Thyroid gland (tissue), 4 donors: ENCODE measurements at regions not wholly inside any gene's neighbourhood (a gene's known extent, or its start where the extent isn't known, plus 50 kb on each side); places are given as distances from the start of the nearest gene placed in this dataset.
"Not testable (repeated sequence)": the region's sequence is repeated elsewhere in the genome, so short reads cannot be mapped to it uniquely, and the experiment has no call there.

ENCODE experiments used
- DNase-seq, 2 donors: peaks; one replicate each; pipeline ENCODE4 v3.0.0-alpha.2; 2019
- H3K27ac ChIP-seq, 3 donors: fragments of 200-600 bp; sonication (generic); 1 replicate in 2 of 3; 2 replicates in 1 of 3; pipeline ENCODE4 v1.5.1; 2016 to 2019; ENCODE audit warnings: mild to moderate bottlenecking in 1 of 3, moderate library complexity in 1 of 3
- H3K27me3 ChIP-seq: fragments of 200-600 bp; sonication (generic); one replicate; pipeline ENCODE4 v1.5.1; 2019
- H3K36me3 ChIP-seq, 2 donors: fragments of 200-600 bp; sonication (generic); one replicate each; pipeline ENCODE4 v1.5.1; 2016 to 2019
- H3K4me1 ChIP-seq, 2 donors: fragments of 200-600 bp; sonication (generic); one replicate each; pipeline ENCODE4 v1.5.1; 2017 to 2019
- H3K4me3 ChIP-seq, 3 donors: fragments of 200-600 bp; sonication (generic); replicated peaks in 1 of 3; 1 replicate in 2 of 3; 2 replicates in 1 of 3; pipeline ENCODE4 v1.5.1; 2016; ENCODE audit warnings: mild to moderate bottlenecking in 1 of 3
- H3K9me3 ChIP-seq: fragments of 200-600 bp; sonication (generic); one replicate; pipeline ENCODE4 v1.5.1; 2017
- POLR2A ChIP-seq, 2 donors: fragments of 450-650 bp; IDR thresholded peaks; one replicate each; pipeline ENCODE4 v1.6.1; 2017; ENCODE audit warnings: antibody characterized with exemption in 2 of 2, mild to moderate bottlenecking in 2 of 2, moderate library complexity in 1 of 2
- WGBS, 2 donors: methylation state at CpG; one replicate each; pipeline ENCODE4 v1.1.5; 2017; 5-methylcytosine and 5-hydroxymethylcytosine counted together
- intact Hi-C: fragments of 100-400 bp; cut with DNase I; formaldehyde crosslinking; loops from one replicate; pipeline ENCODE4 v1.15.1; 2023
- TF ChIP-seq, protein P1 (sequence below), 6 experiments: fragments of 200-600 bp in 3 of 6; fragments of 450-650 bp in 3 of 6; sonication (generic) in 3 of 6; IDR thresholded peaks; one replicate each; pipeline ENCODE4 v1.5.1; 2016 to 2019; ENCODE audit warnings: antibody characterized with exemption in 6 of 6, mild to moderate bottlenecking in 2 of 6, inconsistent platforms in 1 of 6, moderate library complexity in 1 of 6

DNA sequence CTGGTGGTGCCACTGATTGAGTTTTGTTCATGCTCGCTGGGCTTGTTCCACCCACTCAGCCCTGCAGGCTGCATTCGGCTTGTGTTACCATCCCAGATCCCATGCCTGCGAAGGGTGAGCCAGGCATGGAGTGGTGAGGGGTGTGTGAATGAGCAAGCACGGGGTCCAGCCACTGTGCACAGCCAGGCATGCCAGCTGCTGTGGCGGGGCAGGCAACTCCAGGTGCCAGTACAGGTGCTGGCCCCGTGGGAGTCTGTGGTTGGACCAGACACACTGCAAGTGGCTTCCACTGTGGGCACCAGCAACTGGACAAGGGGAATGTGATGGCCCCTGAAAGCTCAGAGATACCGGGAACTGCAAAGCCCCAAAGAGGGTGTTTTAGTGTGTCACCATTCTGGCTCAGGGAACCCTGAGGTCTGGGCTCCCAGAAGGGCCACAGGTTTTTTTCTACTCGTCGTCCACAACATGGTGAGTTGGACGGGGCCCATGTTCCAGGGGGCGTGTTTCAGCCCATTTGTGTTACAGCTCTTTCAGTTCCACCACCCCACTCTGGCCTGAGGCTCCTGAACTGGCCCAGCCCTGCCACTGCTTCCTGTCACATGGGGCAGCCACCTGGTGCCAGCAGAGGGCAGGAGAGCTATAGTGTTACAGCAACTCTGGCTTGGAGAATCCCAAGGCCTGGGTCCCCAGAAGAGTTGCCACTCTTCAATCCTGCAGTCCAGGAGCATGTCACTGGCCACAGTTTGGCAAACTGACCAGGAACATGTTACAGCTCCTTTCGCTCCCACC lies 217.0 kb upstream of the OBI1 start:
- no peak for DNase-seq
- Histone ChIP-seq H3K27me3 (no peaks in the 10 kb centered on the region), H3K4me1 (no peaks in the 10 kb centered on the region), H3K9me3 (no peaks in the 10 kb centered on the region), H3K27ac (no peak overlapping the region), H3K4me3 (no peak overlapping the region), H3K36me3 (no peaks in the 10 kb centered on the region)
- no peak for TF ChIP-seq POLR2A (IDR thresholded peaks at IDR 0.05)
- TF ChIP-seq, protein P1, sequence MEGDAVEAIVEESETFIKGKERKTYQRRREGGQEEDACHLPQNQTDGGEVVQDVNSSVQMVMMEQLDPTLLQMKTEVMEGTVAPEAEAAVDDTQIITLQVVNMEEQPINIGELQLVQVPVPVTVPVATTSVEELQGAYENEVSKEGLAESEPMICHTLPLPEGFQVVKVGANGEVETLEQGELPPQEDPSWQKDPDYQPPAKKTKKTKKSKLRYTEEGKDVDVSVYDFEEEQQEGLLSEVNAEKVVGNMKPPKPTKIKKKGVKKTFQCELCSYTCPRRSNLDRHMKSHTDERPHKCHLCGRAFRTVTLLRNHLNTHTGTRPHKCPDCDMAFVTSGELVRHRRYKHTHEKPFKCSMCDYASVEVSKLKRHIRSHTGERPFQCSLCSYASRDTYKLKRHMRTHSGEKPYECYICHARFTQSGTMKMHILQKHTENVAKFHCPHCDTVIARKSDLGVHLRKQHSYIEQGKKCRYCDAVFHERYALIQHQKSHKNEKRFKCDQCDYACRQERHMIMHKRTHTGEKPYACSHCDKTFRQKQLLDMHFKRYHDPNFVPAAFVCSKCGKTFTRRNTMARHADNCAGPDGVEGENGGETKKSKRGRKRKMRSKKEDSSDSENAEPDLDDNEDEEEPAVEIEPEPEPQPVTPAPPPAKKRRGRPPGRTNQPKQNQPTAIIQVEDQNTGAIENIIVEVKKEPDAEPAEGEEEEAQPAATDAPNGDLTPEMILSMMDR (IDR thresholded peaks at IDR 0.05): no peak
- WGBS, 2 donors: 75 to 94% methylated on average over 7 to 10 of the region's 12 CpGs
- intact Hi-C loops: no loop called here

DNA sequence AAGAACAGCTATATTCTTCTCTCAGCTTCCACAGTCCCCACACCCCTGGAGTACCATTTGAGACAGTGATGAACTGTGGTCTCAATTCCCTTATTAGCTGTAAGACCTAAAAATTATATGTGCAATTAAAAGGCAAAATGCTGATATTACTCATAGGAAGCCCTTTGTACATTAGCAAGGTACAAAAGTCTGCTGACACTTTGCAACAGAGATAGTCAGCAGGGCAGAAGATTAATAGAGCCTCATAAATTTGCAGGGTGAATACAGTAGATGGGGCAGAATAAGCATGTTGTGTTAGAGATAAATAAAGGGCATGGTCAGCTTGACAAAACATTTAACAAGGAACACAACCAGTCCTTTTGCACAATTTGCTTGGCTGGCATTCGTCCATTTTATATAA lies 210.0 kb upstream of the OBI1 start:
- no peaks in the 10 kb centered on the region for H3K36me3 ChIP-seq
- no peak for DNase-seq
- H3K27me3 ChIP-seq: no peaks in the 10 kb centered on the region
- 80 to 85% methylated on average over 1 of the region's 1 CpG for WGBS, 2 donors
- H3K4me1 ChIP-seq: no peaks in the 10 kb centered on the region
- intact Hi-C loops: no loop called here
- no peak for TF ChIP-seq POLR2A (IDR thresholded peaks at IDR 0.05)
- TF ChIP-seq, protein P1 (IDR thresholded peaks at IDR 0.05): no peak
- H3K27ac ChIP-seq: no peak overlapping the region
- no peaks in the 10 kb centered on the region for H3K9me3 ChIP-seq
- no peak overlapping the region for H3K4me3 ChIP-seq

DNA sequence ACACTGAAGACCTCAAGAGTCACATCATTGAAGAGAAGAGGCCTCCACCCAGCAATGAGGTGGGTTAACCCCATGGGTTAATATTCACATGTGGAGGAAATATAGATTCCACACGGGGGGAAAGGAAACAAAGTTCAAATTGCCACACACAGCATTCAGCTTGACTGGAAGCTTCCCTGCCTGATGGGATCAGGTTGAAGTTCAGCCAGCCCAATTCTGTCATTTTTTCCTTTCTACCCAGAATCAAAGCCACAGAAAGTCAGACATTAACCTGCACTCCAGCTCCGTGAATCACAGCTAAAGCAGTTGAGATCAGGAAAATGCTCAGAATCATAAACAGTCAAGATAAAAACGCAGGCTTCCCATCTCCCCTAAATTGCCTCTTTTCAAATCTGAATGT lies 208.7 kb upstream of the OBI1 start:
- no peak for DNase-seq
- no peaks in the 10 kb centered on the region for H3K36me3 ChIP-seq
- 76 to 77% methylated on average over 3 of the region's 3 CpGs for WGBS, 2 donors
- no peaks in the 10 kb centered on the region for H3K9me3 ChIP-seq
- intact Hi-C loops: no loop called here
- TF ChIP-seq, protein P1 (IDR thresholded peaks at IDR 0.05): no peak
- TF ChIP-seq POLR2A (IDR thresholded peaks at IDR 0.05): no peak
- H3K27me3 ChIP-seq: no peaks in the 10 kb centered on the region
- H3K4me3 ChIP-seq: no peak overlapping the region
- no peaks in the 10 kb centered on the region for H3K4me1 ChIP-seq
- H3K27ac ChIP-seq: no peak overlapping the region

DNA sequence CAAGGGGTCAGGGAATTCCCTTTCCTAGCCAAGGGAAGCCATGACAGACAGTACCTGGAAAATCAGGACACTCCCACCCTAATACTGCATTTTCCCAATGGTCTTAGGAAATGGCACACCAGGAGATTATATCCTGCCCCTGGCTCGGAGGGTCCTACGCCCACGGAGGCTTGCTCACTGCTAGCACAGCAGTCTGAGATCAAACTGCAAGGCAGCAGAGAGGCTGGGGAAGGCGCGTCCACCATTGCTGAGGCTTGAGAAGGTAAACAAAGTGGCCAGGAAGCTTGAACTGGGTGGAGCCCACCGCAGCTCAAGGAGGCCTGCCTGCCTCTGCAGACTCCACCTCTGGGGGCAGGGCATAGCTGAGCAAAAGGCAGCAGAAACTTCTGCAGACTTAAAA lies 207.1 kb upstream of the OBI1 start:
- intact Hi-C loops, H3K36me3 ChIP-seq, H3K4me3 ChIP-seq, H3K4me1 ChIP-seq, H3K27ac ChIP-seq, DNase-seq, H3K9me3 ChIP-seq, H3K27me3 ChIP-seq: not testable (repeated sequence)
- WGBS, 2 donors: 64 to 75% methylated on average over 5 of the region's 6 CpGs

DNA sequence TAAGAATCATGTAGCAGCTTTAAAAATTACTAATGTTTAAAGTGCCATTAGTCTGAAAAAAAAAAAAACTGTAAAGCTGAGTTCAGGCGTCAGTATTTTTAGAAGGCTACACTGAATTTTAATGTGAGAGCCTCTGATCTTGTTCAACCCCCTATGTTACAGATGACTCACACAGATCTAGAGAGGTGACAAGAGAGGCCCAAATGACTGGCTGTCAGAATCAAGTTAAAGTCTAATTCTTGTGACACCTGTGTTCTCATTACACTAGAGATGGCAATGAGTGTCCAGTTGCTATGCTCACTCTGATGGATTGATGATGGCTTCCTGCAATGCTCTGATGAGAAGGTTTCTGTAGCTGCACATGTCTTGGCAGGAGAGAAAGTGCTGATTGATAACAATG lies 203.5 kb upstream of the OBI1 start:
- Histone ChIP-seq H3K27me3 (no peaks in the 10 kb centered on the region), H3K27ac (no peak overlapping the region), H3K4me3 (no peak overlapping the region), H3K9me3 (no peaks in the 10 kb centered on the region), H3K4me1 (no peaks in the 10 kb centered on the region), H3K36me3 (no peaks in the 10 kb centered on the region)
- no peak for DNase-seq
- TF ChIP-seq POLR2A (IDR thresholded peaks at IDR 0.05): no peak
- TF ChIP-seq, protein P1 (IDR thresholded peaks at IDR 0.05): no peak
- WGBS, 2 donors: 78 to 95% methylated on average over 1 of the region's 1 CpG
- intact Hi-C loops: no loop called here
